ENCODE measurements at regions not wholly inside any gene's neighbourhood (a gene's known extent, or its start where the extent isn't known, plus 50 kb on each side); places are given as distances from the start of the nearest gene placed in this dataset.

GRCh38 chr10:107487284-107487683 is 322.8 kb upstream of the SORCS1 start:
- peak in 1 of 2 donors; percentile 2 for DNase-seq (ENCODE audit: low read depth in 2 of 2)
- Histone ChIP-seq H3K27ac (ENCODE audit: insufficient read depth, low read length) (no peak overlapping the region), H3K4me3 (replicated peaks in 1 of 4; ENCODE audit: control extremely low read depth in 1 of 4, insufficient read depth in 1 of 4, low read depth in 3 of 4, low read length in 4 of 4) (no peak overlapping the region), H3K4me2 (ENCODE audit: extremely low read depth, insufficient read depth, low read length) (no peak overlapping the region), H3K4me1 (ENCODE audit: control insufficient read depth, extremely low read depth, insufficient read depth, low read length) (no peaks in the 10 kb centered on the region), H3K36me3 (ENCODE audit: control insufficient read depth, insufficient read depth, low read length) (no peaks in the 10 kb centered on the region), H3K9me3 (ENCODE audit: control insufficient read depth, insufficient read depth, low read depth, low read length) (no peaks in the 10 kb centered on the region), H4K20me1 (ENCODE audit: control insufficient read depth, extremely low read depth, insufficient read depth, low read length) (no peaks in the 10 kb centered on the region), H3K9ac (ENCODE audit: insufficient read depth, low read length) (no peak overlapping the region), H3K27me3 (ENCODE audit: control insufficient read depth, insufficient read depth, low read length) (no peaks in the 10 kb centered on the region), H3K79me2 (ENCODE audit: control insufficient read depth, insufficient read depth, low read length) (no peaks in the 10 kb centered on the region), H2AFZ (ENCODE audit: low read length) (no peak overlapping the region)
- TF ChIP-seq CTCF (conservative IDR thresholded peaks at IDR 0.05 in 1 of 2, IDR thresholded peaks at IDR 0.05 in 1 of 2; ENCODE audit: low read depth in 1 of 2, low read length in 2 of 2) (no peak), EZH2 (IDR thresholded peaks at IDR 0.05; ENCODE audit: low read length, missing control alignments) (no peak)

- no peak for DNase-seq (ENCODE audit: low read depth in 2 of 2)
- Histone ChIP-seq H3K36me3 (ENCODE audit: control insufficient read depth, insufficient read depth, low read length) (no peaks in the 10 kb centered on the region), H3K27ac (ENCODE audit: insufficient read depth, low read length) (no peak overlapping the region), H3K27me3 (ENCODE audit: control insufficient read depth, insufficient read depth, low read length) (no peaks in the 10 kb centered on the region), H3K4me3 (replicated peaks in 1 of 4; ENCODE audit: control extremely low read depth in 1 of 4, insufficient read depth in 1 of 4, low read depth in 3 of 4, low read length in 4 of 4) (no peak overlapping the region), H3K9ac (ENCODE audit: insufficient read depth, low read length) (no peak overlapping the region), H2AFZ (ENCODE audit: low read length) (no peak overlapping the region), H3K4me2 (ENCODE audit: extremely low read depth, insufficient read depth, low read length) (no peak overlapping the region), H4K20me1 (ENCODE audit: control insufficient read depth, extremely low read depth, insufficient read depth, low read length) (no peaks in the 10 kb centered on the region), H3K9me3 (ENCODE audit: control insufficient read depth, insufficient read depth, low read depth, low read length) (no peaks in the 10 kb centered on the region), H3K79me2 (ENCODE audit: control insufficient read depth, insufficient read depth, low read length) (no peaks in the 10 kb centered on the region), H3K4me1 (ENCODE audit: control insufficient read depth, extremely low read depth, insufficient read depth, low read length) (no peaks in the 10 kb centered on the region)
- no peak for TF ChIP-seq CTCF (conservative IDR thresholded peaks at IDR 0.05 in 1 of 2, IDR thresholded peaks at IDR 0.05 in 1 of 2; ENCODE audit: low read depth in 1 of 2, low read length in 2 of 2)
- no peak for TF ChIP-seq EZH2 (IDR thresholded peaks at IDR 0.05; ENCODE audit: low read length, missing control alignments)
These were observed 320.5 kb upstream of the SORCS1 start for GRCh38 chr10:107485019-107485418.

GRCh38 chr10:107481881-107482280 is 317.4 kb upstream of the SORCS1 start:
- H3K27me3 ChIP-seq (ENCODE audit: control insufficient read depth, insufficient read depth, low read length), result no peaks in the 10 kb centered on the region
- H3K27ac ChIP-seq (ENCODE audit: insufficient read depth, low read length), result no peak overlapping the region
- no peak overlapping the region for H3K4me3 ChIP-seq (replicated peaks in 1 of 4; ENCODE audit: control extremely low read depth in 1 of 4, insufficient read depth in 1 of 4, low read depth in 3 of 4, low read length in 4 of 4)
- H3K4me2 ChIP-seq (ENCODE audit: extremely low read depth, insufficient read depth, low read length), result no peak overlapping the region
- H3K9ac ChIP-seq (ENCODE audit: insufficient read depth, low read length), result no peak overlapping the region
- DNase-seq (ENCODE audit: low read depth in 2 of 2), result no peak
- no peaks in the 10 kb centered on the region for H3K79me2 ChIP-seq (ENCODE audit: control insufficient read depth, insufficient read depth, low read length)
- no peak for TF ChIP-seq EZH2 (IDR thresholded peaks at IDR 0.05; ENCODE audit: low read length, missing control alignments)
- no peak for TF ChIP-seq CTCF (conservative IDR thresholded peaks at IDR 0.05 in 1 of 2, IDR thresholded peaks at IDR 0.05 in 1 of 2; ENCODE audit: low read depth in 1 of 2, low read length in 2 of 2)
- no peaks in the 10 kb centered on the region for H3K4me1 ChIP-seq (ENCODE audit: control insufficient read depth, extremely low read depth, insufficient read depth, low read length)
- H3K36me3 ChIP-seq (ENCODE audit: control insufficient read depth, insufficient read depth, low read length), result no peaks in the 10 kb centered on the region
- H3K9me3 ChIP-seq (ENCODE audit: control insufficient read depth, insufficient read depth, low read depth, low read length), result no peaks in the 10 kb centered on the region
- no peaks in the 10 kb centered on the region for H4K20me1 ChIP-seq (ENCODE audit: control insufficient read depth, extremely low read depth, insufficient read depth, low read length)
- no peak overlapping the region for H2AFZ ChIP-seq (ENCODE audit: low read length)

All from fibroblast of lung (primary cell).